GM19467 (cell line): ENCODE measurements at regions not wholly inside any gene's neighbourhood (a gene's known extent, or its start where the extent isn't known, plus 50 kb on each side); places are given as distances from the start of the nearest gene placed in this dataset.

ENCODE experiments used
- ATAC-seq: cut with Tn5 transposase; IDR thresholded peaks from one replicate; pipeline ENCODE4 v1.9.1; 2021; ENCODE audit warnings: mild to moderate bottlenecking, moderate library complexity; ENCODE audit not compliant: unreplicated experiment

GRCh38 chr13:106302843-106303242, 232.6 kb downstream of the EFNB2 start:
- ATAC-seq = no peak

DNA sequence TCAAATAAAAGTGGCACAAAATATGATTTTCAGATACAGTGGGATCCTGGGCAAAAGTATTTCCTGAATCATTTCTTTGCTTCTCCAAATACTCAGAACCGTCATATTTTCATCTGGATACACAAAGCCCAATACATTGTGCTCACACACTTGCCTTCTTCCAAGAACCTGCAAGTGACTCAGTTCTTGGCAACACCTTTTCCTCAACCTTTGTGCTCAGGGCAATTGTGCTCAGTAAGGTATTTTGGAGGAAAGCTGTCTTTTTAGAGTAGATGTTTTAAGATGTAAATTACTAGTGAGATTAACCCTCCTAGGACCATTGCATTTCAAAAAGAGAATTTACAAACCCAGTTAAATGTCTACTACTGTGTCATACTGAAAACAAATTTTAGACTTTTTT, 233.5 kb downstream of the EFNB2 start:
- no peak for ATAC-seq

- ATAC-seq = no peak
These were observed 235.8 kb downstream of the EFNB2 start for GRCh38 chr13:106299621-106300020.

DNA sequence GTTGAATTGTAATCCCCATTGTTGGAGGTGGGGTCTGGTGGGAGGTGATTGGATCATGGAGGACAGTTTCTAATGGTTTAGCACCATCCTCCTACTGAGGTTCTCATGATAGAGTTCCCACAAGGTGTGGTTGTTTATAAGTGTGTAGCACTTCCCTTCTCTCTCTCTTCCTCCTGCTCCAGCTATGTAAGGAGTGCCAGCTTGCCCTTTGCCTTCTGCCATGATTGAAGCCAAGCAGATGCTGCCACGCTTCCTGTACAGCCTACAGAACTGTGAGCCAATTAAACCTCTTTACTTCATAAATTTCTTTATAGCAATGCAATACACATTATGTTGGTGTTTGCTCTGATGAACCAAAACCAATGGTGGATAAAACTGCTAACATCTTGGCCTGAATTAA, 238.2 kb downstream of the EFNB2 start:
- ATAC-seq = no peak

DNA sequence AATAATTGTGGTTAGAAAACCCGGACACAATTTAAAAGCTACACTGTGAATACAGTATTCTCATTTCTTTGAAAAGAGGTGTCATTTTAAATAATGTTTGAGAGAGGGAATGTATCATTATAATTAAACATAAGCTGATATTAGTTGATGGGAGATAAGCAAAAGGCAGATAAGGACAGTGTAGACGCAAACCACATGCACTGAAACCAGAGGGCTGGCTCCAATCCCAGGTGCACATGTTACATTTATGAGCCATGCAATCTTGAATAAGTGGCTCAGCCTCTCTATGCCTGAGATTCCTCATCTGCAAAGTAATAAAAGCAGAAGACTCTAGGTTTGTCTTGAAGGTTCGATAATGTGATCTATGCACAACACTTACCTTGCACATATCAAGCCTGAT, 238.7 kb downstream of the EFNB2 start:
- no peak for ATAC-seq

GRCh38 chr13:106295971-106296370, 239.5 kb downstream of the EFNB2 start:
- no peak for ATAC-seq

DNA sequence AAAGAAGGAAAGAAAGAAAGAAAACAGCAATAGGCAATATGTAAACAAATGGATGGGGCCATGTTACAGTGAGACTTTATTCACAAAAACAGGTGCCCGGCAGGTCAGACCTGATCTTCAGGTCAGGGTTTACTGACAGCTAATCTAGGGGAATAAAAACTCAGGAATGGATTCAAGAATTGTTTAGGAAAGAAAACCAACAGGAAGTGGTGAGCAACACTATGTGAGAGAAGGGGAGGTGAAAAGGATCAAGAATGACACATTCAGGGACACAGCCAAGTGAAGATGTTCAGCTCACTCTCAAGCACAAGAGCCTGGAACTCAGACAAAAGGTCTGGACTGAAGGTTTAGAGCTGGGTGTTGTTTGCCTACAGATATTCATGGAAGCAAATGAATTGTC, 244.5 kb downstream of the EFNB2 start:
- ATAC-seq = no peak

- no peak for ATAC-seq
These were observed 248.1 kb downstream of the EFNB2 start for GRCh38 chr13:106287351-106287750.

GRCh38 chr13:106286811-106287210, 248.7 kb downstream of the EFNB2 start:
- ATAC-seq = no peak

- no peak for ATAC-seq
These were observed 251.1 kb downstream of the EFNB2 start for GRCh38 chr13:106284358-106284757.

DNA sequence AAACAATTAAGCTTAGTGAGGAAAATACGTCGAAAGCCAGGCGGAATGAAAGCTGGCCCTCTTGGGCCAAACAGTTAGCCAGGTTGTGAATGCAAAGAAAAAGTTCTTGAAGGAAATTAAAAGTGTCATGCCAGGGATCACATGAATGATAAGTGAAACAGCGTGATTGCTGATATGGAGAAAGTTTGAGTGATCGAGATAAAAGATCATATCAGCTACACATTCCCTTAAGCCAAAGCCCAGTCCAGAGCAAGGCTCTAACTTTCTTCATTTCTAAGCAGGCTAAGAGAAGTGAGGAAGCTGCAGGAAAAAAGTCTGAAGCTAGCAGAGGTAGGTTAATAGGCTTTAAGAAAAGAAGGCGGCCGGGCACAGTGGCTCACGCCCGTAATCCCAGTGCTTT, 254.0 kb downstream of the EFNB2 start:
- no peak for ATAC-seq

DNA sequence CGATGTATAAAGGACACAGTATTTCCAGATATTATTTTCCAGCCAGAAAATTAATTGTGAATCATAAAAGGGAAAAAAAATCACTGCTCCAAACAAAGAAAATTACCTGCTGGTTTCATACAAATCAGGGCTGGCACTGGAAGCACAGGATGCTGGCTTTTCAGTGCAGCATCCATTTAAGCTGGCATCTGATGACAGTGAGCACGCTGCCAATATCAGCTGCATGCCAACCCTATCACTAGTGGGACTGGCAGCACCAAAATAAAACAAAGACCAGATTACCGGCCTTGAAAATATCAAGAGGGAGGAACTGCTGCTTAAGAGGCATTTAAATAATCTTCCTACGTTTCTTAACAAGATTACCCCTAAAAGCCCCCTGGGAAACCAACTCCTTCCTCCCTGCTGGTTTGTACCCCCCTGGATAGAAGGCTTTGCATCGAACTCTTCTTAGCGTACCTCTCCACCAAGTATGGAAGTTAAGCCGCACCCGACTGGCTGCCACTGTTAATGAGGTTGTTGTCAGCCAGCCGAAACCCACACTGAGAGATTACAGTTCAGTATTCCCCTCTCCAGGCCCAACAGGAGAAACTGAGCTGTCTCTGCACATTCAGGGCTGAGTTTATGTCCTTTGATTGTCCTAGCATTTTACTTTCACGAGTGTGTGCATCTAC, 257.8 kb downstream of the EFNB2 start:
- ATAC-seq = no peak

- no peak for ATAC-seq
These were observed 258.6 kb downstream of the EFNB2 start for GRCh38 chr13:106276876-106277275.

GRCh38 chr13:106275446-106276032, 259.9 kb downstream of the EFNB2 start:
- ATAC-seq = no peak

DNA sequence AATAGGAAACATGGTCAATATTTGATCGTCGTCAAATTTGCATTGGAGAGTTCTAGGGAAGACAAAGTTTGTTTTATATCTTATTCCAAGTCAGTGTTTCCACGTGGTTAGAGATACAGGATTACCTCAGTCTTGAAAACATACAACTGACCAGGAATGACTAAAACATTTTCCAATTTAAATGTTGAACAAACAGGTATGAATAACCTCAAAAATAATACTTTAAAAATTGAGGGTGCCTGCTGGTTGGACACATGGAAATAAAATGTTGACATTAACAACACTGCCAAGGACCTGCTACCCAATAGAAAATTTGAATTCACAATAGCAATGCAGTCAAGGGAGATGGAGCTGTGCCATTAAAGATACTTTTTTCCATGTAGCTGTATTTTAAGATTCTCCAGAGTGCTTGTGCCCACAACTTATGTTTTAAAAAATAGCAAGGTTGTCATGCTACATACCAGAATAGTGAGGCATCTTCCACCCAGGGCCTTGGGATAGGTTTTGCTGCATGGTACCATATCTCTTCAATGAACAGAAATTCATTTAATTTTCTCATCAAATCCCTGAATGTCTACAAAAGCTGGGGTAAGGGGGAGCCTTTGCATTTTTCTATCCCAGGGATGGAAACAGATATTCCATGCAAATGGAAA, 260.8 kb downstream of the EFNB2 start:
- no peak for ATAC-seq

DNA sequence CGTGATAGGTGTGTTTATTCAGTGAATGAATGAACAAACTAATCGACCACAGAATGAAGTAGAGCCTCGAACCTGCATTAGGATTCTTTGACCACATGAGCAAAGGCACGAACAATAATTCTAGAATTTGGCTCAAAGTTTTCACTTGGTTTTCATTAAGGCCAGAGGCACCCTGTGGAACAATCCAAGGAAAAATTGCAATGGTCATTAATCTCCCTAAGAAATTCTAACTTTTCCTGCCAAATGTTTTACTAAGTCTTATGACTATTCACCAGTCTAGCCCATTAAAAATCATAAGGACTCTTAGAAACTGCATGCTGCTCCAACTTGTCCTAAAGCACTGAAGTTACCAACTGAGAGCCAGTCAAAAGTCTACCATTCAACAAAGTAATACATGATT, 271.7 kb downstream of the EFNB2 start:
- no peak for ATAC-seq

DNA sequence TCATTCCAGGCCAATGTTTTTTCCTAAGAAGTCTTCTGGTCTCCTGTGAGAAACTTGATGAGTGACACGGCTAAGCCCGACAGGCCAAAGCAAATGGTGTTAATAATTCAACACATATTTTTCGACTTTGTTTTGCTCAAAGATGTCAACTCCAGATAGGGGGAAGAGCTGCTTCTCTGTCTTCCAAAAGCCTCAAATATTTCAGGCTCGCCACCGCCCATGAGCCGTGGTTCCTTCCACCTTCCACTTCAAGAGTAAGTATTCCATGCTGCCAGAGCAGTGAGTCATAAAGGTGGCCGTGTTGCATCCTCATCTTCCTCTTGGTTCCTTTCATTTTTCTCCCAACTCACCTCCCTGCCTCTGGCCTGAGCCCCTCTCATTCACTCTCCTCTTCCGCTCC, 272.6 kb downstream of the EFNB2 start:
- no peak for ATAC-seq

DNA sequence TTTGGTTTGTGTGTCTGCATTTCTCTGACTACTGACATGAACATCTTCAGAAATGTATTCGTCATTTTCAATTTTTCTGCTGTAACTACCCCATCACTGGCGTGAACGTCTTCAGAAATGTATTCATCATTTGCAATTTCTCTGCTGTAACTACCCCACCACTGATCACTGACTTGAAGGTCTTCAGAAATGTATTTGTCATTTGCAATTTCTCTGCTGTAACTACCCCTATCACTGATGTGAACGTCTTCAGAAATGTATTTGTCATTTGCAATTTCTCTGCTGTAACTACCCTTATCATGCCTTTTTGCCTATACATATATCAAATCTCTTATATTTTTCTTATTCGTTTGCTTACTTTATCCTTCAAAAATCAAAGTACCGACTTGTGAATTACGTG, 274.0 kb downstream of the EFNB2 start:
- no peak for ATAC-seq

DNA sequence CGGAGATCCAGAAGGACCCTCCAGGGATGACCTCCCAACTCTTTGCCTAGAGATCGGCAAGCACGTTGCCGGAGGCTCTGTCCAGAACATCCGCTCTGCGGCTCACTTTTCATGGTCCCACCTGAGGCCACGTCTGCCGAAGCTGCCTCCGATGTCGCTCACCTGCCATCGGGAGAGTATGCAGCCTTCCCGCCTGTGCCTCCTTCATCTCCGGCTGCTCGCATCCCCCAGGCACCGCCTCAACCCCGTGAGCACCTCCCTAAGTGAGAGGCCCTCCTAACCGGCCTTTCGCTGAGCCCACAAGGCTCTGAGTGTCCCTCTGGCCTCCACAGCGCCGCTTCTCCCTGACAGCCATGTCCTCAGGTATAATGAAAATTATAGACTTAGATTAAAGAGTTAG, 275.1 kb downstream of the EFNB2 start:
- ATAC-seq = no peak

DNA sequence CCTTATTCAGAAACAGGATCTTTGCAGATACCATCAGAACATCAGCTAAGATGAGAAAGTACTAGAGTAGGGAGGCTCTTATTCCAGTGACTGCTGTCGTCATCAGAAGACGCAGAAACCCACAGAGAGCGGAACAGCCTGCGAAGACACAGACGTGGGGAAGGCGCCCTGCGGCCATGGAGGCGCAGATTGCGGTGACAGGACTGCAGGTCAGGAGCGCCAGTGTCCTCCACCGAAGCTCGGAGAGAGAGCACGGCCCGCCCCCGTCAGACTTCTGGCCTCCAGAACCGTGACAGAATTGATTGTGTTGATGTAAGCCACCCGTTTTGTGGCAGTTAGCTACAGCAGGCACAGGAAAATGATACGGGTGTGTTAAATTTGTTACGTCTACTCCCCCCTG, 275.5 kb downstream of the EFNB2 start:
- ATAC-seq = no peak

- ATAC-seq = no peak
These were observed 288.7 kb downstream of the EFNB2 start for GRCh38 chr13:106246666-106247188.

GRCh38 chr13:106246242-106246641, 289.2 kb downstream of the EFNB2 start:
- no peak for ATAC-seq
